K562 (cell line): ENCODE measurements at regions not wholly inside any gene's neighbourhood (a gene's known extent, or its start where the extent isn't known, plus 50 kb on each side); places are given as distances from the start of the nearest gene placed in this dataset.

Experiments
- ATAC-seq: fragments of 200-7000 bp; cut with Tn5 transposase; 3 replicates; pipeline ENCODE4 v1.9.1; 2020; ENCODE audit warnings: moderate library complexity
- BruUV-seq: library from RNA; stranded (reverse); fragments of 400-500 nt; replicated peaks from 2 replicates; lab custom pipeline; 2021; lab: Mats Ljungman, UMichigan
- CTCF ChIA-PET: fragments of 300-600 bp; formaldehyde crosslinking; extraction: SDS; loops from one replicate; lab custom pipeline; 2021; ENCODE audit warnings: low intra/inter-chr PET ratio; lab: Yijun Ruan, JAX
- POLR2A ChIA-PET: fragments of 300-600, 350-650 bp; sonication (Branson Sonifier 250); formaldehyde crosslinking; extraction: SDS; loops from one replicate; lab custom pipeline; 2021; ENCODE audit warnings: antibody characterized with exemption, inconsistent platforms; lab: Yijun Ruan, JAX
- DNase-seq, 4 experiments: peaks; one replicate each; pipeline versions ENCODE4 v3.0.0 to v3.0.0-alpha.2; 2011 to 2018; ENCODE audit warnings: low spot score in 3 of 4, mixed read lengths in 3 of 4; ENCODE audit errors: extremely low read depth in 1 of 4
- FAIRE-seq: peaks from 2 replicates; lab custom pipeline; 2011; peaks lifted over from hg19 to GRCh38; lab: Jason Lieb, UNC
- H2AFZ ChIP-seq: 2 replicates; pipeline ENCODE4 v1.6.0; 2011; ENCODE audit warnings: low read depth, low read length, control low read depth, inconsistent platforms
- H3K27ac ChIP-seq: fragments of 200-600 bp; 3 replicates; pipeline ENCODE4 v1.8.0; 2011; ENCODE audit warnings: low read depth, mild to moderate bottlenecking, control low read depth, inconsistent platforms, low read length, moderate library complexity, mixed read lengths; ENCODE audit errors: extremely low read depth
- H3K27me3 ChIP-seq, 2 experiments: fragments of 300-600 bp in 1 of 2; 2 replicates in 1 of 2; 3 replicates in 1 of 2; pipeline versions ENCODE4 v1.6.0 to v1.8.0; 2011; ENCODE audit warnings: inconsistent platforms in 2 of 2, low read length in 2 of 2, mild to moderate bottlenecking in 1 of 2, mixed read lengths in 1 of 2, moderate library complexity in 1 of 2; ENCODE audit not compliant: control insufficient read depth in 2 of 2, insufficient read depth in 2 of 2
- H3K36me3 ChIP-seq: fragments of 300-600 bp; 3 replicates; pipeline ENCODE4 v1.8.0; 2011; ENCODE audit warnings: mild to moderate bottlenecking, low read length, inconsistent platforms; ENCODE audit not compliant: control insufficient read depth, insufficient read depth
- H3K4me1 ChIP-seq, 2 experiments: fragments of 200-600 bp in 1 of 2; replicated peaks in 1 of 2; 2 replicates in 1 of 2; 3 replicates in 1 of 2; pipeline versions ENCODE4 v1.5.1 to v1.8.0; 2011; ENCODE audit warnings: inconsistent platforms in 2 of 2, low read length in 2 of 2, mild to moderate bottlenecking in 1 of 2, mixed read lengths in 1 of 2, moderate library complexity in 1 of 2; ENCODE audit not compliant: control insufficient read depth in 2 of 2, insufficient read depth in 2 of 2
- H3K4me2 ChIP-seq: 2 replicates; pipeline ENCODE4 v1.6.1; 2011; ENCODE audit warnings: low read length, control low read depth, inconsistent platforms, mixed read lengths; ENCODE audit not compliant: insufficient read depth
- H3K4me3 ChIP-seq: fragments of 200-600 bp; sonication (generic), shearing (Covaris generic); 2 replicates; pipeline ENCODE4 v1.5.1; 2016; ENCODE audit warnings: control low read depth, inconsistent platforms
- H3K79me2 ChIP-seq: fragments of 200-600 bp; 3 replicates; pipeline ENCODE4 v1.8.0; 2011; ENCODE audit warnings: low read length, inconsistent platforms; ENCODE audit not compliant: control insufficient read depth, insufficient read depth
- H3K9ac ChIP-seq, 2 experiments: 2 replicates each; pipeline versions ENCODE4 v1.6.0 to v1.6.1; 2011; ENCODE audit warnings: low read depth in 2 of 2, low read length in 2 of 2, control low read depth in 1 of 2, inconsistent platforms in 1 of 2, mild to moderate bottlenecking in 1 of 2, mixed read lengths in 1 of 2; ENCODE audit not compliant: insufficient read depth in 1 of 2
- H3K9me1 ChIP-seq: one replicate; pipeline ENCODE4 v1.6.0; 2011; ENCODE audit warnings: inconsistent platforms, mild to moderate bottlenecking, low read length, moderate library complexity; ENCODE audit not compliant: control insufficient read depth, insufficient read depth
- H3K9me3 ChIP-seq: replicated peaks from 2 replicates; pipeline ENCODE4 v1.5.1; 2011; ENCODE audit warnings: low read depth, low read length, inconsistent platforms; ENCODE audit not compliant: control insufficient read depth, insufficient read depth
- H4K20me1 ChIP-seq: replicated peaks from 2 replicates; pipeline ENCODE4 v1.6.1; 2011; ENCODE audit warnings: low read length, inconsistent platforms, mixed read lengths; ENCODE audit not compliant: control insufficient read depth, insufficient read depth
- ELF2 ChIP-seq: fragments of 250-450 bp; sonication (Bioruptor Pico); IDR thresholded peaks from 2 replicates; pipeline ENCODE4 v1.5.0; 2021; ENCODE audit warnings: mild to moderate bottlenecking
- ILF3 ChIP-seq: fragments of 450-650 bp; IDR thresholded peaks from 2 replicates; pipeline ENCODE4 v1.6.1; 2018; ENCODE audit warnings: antibody characterized with exemption, mild to moderate bottlenecking, moderate library complexity, borderline replicate concordance
- MXI1 ChIP-seq: IDR thresholded peaks from 2 replicates; pipeline ENCODE4 v1.6.1; 2011; ENCODE audit warnings: low read depth, mild to moderate bottlenecking, improper control_type of control experiment, low read length
- MYBL2 ChIP-seq, 2 experiments: fragments of 450-650 bp in 1 of 2; sonication (generic) in 1 of 2; formaldehyde crosslinking in 1 of 2; IDR thresholded peaks; 2 replicates each; pipeline versions ENCODE4 v1.6.1 to v1.8.1; 2017 to 2022; ENCODE audit warnings: borderline replicate concordance in 1 of 2, inconsistent platforms in 1 of 2, low read depth in 1 of 2, mild to moderate bottlenecking in 1 of 2, missing genetic modification reagents in 1 of 2, moderate library complexity in 1 of 2
- NCOR1 ChIP-seq: fragments of 450-650 bp; IDR thresholded peaks from 2 replicates; pipeline ENCODE4 v1.6.1; 2016; ENCODE audit warnings: mild to moderate bottlenecking, moderate library complexity
- TBP ChIP-seq: optimal IDR thresholded peaks from 2 replicates; pipeline ENCODE3; 2011; ENCODE audit warnings: low read depth, low read length, improper control_type of control experiment
- TRIM24 ChIP-seq, 2 experiments: fragments of 450-650 bp; IDR thresholded peaks; 2 replicates each; pipeline ENCODE4 v1.6.1; 2016
- ZNF217 ChIP-seq: sonication (generic); formaldehyde crosslinking; IDR thresholded peaks from 2 replicates; pipeline ENCODE4 v1.8.0; 2022; ENCODE audit warnings: mild to moderate bottlenecking, missing genetic modification reagents
- ZNF583 ChIP-seq: fragments of 250-450 bp; sonication (Bioruptor Pico); IDR thresholded peaks from 2 replicates; pipeline ENCODE4 v1.4.0; 2020
- WGBS: fragments of 100-300 bp; shearing (Covaris generic); methylation state at CpG from one replicate; pipeline ENCODE4 v1.1.6; 2016; ENCODE audit warnings: low coverage, mixed read lengths; ENCODE audit not compliant: insufficient coverage; ENCODE audit errors: missing lambda C conversion rate; 5-methylcytosine and 5-hydroxymethylcytosine counted together
- in situ Hi-C: fragments of 300-500 bp; cut with MboI; formaldehyde crosslinking; loops from 4 replicates; pipeline ENCODE4 v1.15.0; 2018; ENCODE audit warnings: inconsistent platforms, mixed read lengths
- intact Hi-C: fragments of 100-400 bp; cut with micrococcal nuclease; formaldehyde crosslinking; loops from 2 replicates; pipeline ENCODE4 v1.14.2; 2022

DNA sequence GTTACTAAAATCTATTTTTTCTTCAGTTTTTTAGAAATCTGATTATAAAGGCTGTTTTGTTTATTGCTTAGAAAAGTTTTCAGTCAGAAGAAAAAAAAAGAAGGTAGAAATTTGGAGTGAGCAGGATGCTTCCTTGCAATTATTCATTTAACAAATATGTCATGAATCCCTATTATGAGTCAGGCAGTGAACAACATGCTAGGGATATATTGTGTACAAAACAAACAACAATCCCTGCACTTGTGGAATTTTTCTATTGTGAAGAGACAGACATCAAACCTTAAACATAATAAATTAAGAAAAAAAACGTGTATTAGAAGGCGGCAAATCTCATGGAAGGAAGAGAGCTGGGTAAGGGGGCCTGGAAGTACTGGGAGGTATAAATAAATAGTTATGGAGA lies 664.1 kb upstream of the CAMK1G start (continued):
- TF ChIP-seq MXI1 = no peak
- no peak for TF ChIP-seq ELF2 (CRISPR knock-in tag)
- TF ChIP-seq TRIM24 (IDR thresholded peaks at IDR 0.05) = no peak
- no peak for TF ChIP-seq ILF3
- no peak for TF ChIP-seq ZNF217
- TF ChIP-seq TBP = no peak

DNA sequence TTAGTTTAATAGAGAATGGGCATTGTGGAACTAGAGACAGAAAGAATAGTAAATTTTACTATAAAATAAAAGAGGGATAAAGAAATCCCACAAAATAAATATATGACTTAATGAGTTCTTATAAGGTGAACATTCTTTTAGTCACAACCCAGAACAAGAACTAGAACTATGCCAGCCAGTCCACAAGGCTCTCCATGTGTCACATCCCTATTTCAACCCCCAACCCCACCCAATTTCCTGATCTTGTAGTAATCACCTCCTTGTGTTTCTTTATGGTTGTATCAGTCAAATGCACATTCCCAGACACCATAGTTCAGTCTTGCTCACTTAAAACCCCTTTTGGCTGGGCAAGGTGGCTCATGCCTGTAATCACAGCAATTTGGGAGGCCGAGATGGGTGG lies 662.3 kb upstream of the CAMK1G start:
- Histone ChIP-seq H2AFZ (no peak overlapping the region), H3K9me1 (no peaks in the 10 kb centered on the region), H3K27me3 (no peaks in the 10 kb centered on the region), H3K36me3 (no peaks in the 10 kb centered on the region), H3K79me2 (no peaks in the 10 kb centered on the region), H3K9me3 (no peaks in the 10 kb centered on the region), H3K4me2 (no peak overlapping the region), H4K20me1 (no peaks in the 10 kb centered on the region), H3K27ac (no peak overlapping the region), H3K4me1 (no peaks in the 10 kb centered on the region), H3K9ac (no peak overlapping the region), H3K4me3 (no peak overlapping the region)
- intact Hi-C loops (no loop called here), in situ Hi-C loops (no loop called here)
- BruUV-seq = no TSS peak
- POLR2A ChIA-PET = no interaction called here
- FAIRE-seq (no peak), ATAC-seq (no peak), DNase-seq (no peak)
- CTCF ChIA-PET = no interaction called here
- TF ChIP-seq MYBL2 (IDR thresholded peaks at IDR 0.05; ENCODE audit: low read depth) (no peak), MYBL2 (CRISPR knock-in tag; IDR thresholded peaks at IDR 0.05; ENCODE audit: borderline replicate concordance) (no peak), ZNF583 (no peak), NCOR1 (no peak)
- WGBS = 0% methylated on average over 1 of the region's 1 CpG
